ENCODE measurements at regions not wholly inside any gene's neighbourhood (a gene's known extent, or its start where the extent isn't known, plus 50 kb on each side); places are given as distances from the start of the nearest gene placed in this dataset.

DNA sequence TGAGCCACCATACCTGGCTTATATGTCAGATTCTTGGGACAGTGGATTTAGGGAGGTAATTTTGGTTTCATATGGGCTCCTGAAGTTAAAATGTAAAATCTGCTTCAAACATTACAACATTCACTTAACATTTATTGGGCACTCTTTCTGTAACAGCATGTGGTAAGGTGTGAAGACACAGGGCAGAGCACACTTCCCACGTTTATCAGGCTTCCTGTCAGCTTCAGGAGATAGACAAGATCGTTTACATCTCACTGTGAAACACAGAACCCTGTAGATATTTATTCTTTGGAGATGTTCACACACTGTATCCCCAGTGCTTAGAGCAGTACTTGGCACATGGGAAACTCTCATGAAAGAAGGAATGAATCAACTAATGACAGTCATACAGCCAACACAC lies 426.0 kb upstream of the RARB start:
- no peak for DNase-seq (ENCODE audit: low read depth)

DNA sequence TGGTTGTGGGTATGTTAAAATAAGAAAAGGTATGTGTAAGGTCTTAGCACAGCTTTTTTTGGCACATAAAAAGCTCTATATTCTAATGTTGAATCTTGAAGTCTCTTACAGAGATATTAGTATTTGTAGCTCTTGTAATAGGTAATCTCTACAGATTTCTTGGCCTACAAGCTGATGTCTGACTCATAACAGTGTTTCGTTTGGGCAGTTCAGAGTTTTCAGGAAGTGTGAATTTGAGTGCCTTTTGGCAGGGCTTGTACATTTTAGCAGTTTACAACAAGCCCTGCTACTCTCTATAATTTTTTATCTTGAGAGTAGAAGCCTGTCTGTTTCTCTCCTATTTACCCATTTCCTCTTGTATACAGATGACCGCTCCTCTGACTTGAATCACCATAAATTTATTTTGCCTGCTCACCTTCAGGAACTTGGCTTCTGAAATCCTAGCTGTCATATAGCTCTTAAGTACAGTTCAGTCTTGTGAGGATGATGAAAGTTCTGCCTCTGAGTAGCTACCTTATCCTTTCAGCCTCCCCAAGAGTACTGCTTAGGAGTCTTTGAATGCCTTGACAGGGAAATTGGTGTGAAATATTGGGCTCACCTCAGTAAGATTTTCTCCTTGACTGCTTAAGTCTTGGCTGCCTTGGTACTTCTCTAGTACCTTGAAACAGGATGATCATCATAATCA lies 419.9 kb upstream of the RARB start:
- DNase-seq (ENCODE audit: low read depth), result no peak

DNA sequence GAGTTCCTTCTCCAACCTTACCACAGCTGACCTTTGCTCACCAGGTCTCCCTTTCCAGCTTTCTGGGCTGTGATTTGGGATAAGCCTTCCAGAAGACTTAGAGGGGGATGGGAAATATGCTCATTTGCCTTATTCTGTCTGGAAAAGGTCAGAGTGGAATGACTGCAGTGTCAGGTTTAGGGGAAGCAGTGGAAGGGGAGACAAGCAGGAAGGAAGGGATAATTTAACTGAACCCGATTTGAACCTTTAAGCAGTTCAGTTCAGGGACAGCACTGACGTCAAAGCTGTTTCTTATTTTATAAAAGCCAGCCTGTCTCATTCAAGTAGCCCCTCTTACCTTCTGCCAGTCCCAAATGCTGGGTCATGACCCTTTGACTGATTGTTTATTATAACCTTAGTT lies 418.4 kb upstream of the RARB start:
- no peak for DNase-seq (ENCODE audit: low read depth)

DNA sequence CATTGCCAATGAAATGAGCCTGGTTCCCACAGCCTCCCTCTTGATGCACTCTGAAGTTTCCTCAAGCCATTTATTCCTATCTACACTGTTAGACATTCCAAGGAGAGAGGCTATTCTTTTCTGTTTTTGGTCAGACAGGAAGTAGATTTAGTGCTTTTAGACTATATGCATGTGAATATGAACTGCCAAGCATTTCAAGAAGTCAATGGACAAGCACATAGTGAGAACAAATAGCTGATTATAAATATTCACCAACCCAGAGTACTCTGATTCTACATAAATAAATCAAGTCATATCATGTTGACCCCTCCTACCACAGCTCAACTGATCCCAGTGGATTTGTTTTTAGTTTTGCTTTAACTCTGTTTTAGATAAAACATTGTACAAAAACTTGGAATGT lies 412.5 kb upstream of the RARB start:
- no peak for DNase-seq (ENCODE audit: low read depth)

DNA sequence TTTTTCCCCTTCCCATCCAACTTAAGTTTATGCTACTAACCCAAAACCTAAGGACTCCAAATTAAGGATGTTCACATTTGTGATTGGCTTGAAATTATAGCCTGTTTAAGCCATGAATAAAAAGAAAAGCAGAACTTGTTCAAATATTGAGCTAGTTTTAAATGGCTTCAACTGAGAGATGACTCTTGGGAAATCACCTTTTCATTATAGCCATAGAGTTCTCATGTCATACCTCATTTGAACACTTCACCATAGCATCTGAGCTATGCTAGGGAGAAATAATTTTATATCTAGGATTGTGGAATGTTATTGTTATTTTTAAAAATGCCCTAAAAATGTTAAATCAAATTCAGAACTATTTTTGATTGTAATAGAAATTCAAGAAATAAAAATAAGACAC lies 409.2 kb upstream of the RARB start:
- no peak for DNase-seq (ENCODE audit: low read depth)

DNA sequence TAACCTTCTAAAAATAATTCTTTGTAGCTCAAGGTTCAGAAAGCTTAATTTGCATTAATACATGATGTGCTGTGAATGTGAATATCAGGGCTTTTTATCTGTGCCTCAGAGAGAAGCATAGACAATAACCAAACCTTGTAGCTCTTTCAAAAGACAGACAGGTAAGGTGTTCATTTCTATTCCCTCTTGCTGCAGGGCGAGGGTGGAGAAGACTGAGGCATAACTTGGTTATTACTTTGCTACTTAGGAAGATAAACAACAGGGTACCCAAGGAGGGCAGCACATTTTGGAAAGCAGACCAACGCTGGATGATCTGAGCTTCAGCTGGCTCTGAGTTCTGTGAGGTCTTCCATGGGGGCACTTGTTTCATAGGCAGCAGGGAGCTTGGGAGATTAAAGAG lies 408.6 kb upstream of the RARB start:
- DNase-seq (ENCODE audit: low read depth), result no peak

DNA sequence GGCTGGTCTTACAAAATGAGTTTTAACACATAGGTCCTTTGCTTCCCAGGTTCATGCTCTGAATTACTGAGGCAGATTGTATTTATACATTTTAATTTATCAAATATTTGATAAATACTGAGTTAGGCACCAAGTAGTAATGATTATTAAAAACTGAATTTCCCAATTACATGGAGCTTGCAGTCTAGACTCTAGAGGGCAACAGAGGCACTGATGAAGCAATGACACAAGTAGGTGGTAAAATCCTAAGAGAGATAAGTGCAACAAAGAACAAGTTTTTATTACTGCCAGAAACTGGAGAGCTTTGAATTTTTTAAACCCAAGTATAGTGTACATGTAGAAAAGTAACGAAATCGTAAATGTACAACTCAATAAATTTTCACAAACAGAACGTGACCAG lies 406.2 kb upstream of the RARB start:
- no peak for DNase-seq (ENCODE audit: low read depth)

DNA sequence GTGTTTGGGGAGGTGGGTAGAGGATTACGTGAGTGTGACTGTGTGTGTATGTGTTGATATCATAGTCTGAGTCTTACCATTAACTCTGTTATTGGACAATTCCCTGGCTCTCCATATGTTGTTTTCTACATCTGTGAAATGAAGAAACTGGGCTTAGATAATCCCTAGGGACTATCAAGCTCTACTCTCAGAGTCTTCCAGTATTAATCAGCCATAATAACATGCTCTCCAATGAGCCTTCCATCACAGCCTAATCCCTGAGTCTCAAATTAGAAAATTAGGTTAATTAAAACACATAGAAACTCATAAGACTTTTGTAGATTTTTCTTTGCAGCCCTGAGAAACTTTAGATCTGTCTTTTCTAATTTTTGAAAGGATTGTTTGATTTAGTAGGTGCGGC lies 404.2 kb upstream of the RARB start:
- no peak for DNase-seq (ENCODE audit: low read depth)

DNA sequence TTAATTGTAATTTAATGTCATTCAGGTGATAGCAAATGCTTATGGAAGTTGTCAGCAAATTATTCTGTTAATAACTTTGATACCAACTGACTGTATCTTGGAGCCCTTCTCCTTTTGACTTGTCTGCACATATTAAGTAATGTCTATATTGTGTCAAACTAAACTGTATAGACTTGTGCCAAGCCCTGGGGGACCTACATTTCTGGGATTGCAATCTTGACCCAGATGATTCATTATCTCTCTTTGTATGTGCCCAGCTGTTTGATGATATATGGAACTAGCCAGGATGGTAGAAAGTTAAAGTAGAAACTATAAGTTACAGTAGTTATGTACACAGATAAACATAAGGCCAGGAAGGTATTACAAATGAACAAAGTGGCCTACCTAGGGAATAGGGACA lies 402.8 kb upstream of the RARB start:
- no peak for DNase-seq (ENCODE audit: low read depth)

DNA sequence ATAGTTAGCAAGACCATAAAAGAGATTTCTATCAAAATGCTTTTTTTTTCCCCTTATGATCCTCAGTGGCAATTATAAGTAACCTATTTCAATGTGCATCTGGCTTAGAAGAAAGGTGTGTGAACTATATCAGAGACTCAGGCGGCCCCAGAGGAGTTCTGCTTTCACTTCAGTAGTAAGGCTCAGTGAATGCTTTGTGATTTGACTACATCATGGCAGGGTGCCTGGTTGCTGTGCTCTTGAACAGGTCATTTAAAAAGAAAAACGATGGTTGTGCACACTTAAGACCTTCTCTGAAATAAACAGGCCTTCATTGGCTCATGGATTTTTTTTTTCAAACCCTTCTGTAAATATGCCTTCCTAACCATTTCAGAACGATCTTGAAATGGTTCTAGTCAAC lies 400.4 kb upstream of the RARB start:
- no peak for DNase-seq (ENCODE audit: low read depth)

DNA sequence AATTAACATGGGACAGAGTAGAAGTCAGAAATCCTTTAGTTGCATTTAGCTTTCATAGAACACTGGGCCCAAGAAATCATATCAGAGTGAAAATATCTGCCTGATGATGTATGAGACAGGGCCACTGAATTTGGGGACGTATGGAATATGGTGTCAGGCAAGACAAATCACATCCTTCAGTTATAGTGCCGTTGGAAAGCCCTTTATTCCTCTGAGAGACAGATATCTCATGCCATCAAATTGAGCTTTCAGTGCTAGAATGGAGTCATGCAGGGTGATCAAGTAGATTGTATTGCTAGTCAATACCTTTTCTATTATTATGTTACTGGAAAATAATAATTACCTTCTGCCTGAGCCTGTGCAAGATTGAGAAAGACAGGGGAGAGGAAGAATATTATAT lies 398.2 kb upstream of the RARB start:
- DNase-seq (ENCODE audit: low read depth), result no peak

DNA sequence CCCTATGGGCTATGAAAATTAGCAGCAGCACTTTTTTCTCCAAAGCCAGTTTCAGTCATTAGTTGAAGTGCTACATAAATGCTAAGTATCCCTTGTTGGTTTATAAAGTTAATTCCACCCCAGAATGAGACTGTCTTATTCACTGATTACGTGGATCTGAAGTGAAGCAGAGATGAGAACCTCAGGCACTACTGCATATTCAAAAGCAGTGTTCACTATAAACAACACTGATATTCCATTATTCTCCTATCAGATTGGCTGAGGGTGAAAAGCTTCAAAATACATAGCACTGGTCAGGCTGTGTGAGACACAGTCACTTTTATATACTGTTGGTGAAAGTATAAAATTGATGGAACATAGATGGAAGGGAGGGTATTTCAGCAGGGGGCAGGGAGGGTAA lies 395.7 kb upstream of the RARB start:
- no peak for DNase-seq (ENCODE audit: low read depth)

DNA sequence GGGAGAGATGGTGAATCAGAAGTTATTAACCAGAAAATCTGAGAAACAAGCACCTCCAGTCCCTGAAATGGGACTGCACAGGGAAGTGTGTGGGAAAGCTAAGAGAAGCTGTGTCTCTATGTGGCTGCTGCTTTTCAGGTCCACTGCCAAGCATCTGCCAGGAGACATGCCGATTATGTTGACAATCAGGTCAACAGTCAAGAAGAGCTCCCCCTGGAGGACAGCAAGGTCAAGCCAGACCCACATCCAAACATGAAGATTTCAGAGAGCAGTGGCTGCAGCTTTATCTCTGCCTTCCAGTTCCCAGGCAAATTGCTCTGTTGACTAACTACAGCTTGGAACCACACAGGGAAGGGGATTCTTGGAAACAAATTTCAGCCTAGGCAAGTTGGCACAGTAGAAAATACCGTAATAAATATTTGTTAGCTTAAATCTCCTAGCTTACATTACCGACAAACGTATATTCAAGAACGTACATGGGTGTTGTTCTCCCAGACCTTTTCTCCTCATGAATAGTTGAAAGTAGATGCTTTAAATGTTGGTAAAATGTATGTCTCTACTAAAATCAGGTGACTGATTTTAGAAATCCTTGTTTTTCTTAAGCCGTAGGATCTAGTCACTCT lies 394.5 kb upstream of the RARB start:
- DNase-seq (ENCODE audit: low read depth), result no peak

DNA sequence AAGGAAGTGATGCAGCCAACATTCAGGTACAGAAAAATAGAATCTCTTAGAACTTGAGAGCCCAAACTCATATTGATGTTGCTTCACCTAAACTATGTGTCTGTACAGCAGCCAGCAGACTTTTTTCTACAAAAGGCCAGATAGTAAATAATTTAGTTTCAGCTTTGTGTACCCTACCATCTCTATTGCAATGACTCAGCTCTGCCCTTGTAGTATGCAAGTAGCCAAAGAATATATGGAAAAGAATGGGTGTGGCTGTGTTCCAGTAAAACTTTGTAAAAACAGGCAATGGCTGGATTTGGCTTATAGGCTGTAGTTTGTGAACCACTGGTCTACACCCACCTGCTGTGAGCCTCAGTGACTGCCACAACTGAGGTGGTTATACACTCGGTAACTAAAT lies 392.5 kb upstream of the RARB start:
- no peak for DNase-seq (ENCODE audit: low read depth)

DNA sequence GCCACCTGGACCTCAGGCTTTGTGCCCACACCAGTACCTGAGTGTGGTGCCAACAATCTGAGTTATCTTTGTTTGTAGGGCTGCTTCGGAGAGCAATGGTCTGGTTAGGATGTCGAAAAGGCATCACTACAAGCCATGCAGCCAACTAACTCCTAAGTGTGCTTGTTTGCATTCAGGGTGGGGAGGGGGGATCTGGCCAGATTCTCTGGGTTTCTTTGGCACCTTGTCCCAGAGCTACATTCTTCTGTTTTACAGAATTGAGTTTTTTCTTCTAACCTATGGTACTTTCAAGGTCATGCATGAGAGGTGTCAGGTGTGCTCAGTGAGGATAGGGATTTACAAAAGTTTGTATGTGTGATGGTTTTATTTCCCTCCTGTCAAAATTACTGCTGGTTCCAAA lies 391.4 kb upstream of the RARB start:
- no peak for DNase-seq (ENCODE audit: low read depth)

DNA sequence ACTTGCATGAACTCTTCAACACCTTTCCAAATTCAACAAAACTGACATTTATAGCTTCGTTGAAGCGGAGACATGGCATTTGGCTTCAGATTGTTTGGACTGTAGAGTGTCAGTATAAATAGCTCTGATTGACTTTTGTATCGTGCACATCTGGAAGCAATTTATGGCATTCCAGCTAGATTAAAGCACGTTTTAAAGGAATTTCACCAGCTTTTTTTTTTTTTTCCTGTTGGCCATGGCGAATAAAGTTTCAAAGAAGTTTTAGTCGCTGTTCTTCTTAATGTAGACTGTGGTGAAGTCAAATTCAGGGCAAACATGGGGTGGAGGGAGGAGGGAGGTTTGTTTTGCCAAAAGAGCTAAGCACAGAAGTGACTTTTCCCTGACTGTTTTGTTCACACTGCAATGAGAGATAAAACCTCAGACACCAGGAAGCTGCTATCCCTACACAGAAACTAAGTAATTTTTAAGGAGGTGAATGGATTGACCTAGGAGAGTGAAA lies 391.0 kb upstream of the RARB start:
- DNase-seq (ENCODE audit: low read depth), result peak; percentile 51

DNA sequence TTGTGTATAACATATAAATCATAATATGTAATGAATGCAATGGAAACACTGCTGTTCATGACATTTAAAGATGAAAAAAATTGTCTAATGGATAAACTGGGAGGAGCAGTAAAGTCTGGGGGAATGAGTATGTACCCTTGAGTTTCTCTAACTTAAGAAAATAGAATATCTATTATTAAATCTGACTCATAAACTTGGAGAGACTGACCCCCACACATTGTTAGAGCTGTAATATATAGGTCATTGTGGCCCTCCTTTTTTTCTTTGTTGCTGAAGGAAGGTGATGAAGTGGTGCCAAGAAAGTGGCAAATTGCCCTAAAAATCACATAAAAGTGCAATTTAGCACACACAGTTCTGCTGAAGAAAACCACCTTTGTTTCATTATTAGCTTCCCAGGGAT lies 389.8 kb upstream of the RARB start:
- DNase-seq (ENCODE audit: low read depth), result no peak

DNA sequence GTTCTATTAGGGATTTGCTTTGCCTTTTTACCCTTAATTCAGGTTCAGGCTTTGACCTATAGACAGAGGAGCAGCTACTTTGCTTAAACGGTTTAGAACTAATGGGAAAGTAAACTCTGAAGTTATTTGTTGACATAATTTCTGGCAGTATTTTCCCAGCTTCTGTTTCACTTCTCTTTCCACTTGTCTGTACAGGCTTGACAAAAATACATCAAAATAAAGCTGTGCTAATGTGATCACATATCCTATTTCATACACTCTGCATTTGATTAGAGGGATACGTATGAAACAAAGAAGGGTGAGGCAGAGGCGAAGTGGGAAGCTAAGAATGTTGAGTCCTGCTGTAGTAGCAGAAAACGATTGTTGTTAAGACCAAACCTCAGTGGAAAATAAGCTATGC lies 389.1 kb upstream of the RARB start:
- no peak for DNase-seq (ENCODE audit: low read depth)

DNA sequence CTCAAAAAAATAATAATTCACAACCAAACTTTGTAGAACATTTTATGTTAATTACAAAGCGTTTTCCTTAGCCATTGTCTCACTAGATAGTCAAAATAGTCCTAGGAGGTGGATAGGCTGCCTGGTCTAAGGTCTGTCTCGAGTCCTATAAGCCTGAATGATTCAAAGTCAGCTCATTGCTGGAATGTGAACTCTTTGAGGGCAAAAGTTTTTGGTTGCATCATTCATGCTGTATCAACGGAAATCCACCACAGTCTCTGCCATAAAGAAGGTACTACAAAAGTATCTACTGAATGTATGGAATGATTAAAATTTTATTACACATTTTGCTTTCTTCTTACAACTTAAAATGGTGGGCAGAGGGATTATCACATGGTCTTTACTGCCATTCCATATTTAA lies 387.3 kb upstream of the RARB start:
- DNase-seq (ENCODE audit: low read depth), result no peak

DNA sequence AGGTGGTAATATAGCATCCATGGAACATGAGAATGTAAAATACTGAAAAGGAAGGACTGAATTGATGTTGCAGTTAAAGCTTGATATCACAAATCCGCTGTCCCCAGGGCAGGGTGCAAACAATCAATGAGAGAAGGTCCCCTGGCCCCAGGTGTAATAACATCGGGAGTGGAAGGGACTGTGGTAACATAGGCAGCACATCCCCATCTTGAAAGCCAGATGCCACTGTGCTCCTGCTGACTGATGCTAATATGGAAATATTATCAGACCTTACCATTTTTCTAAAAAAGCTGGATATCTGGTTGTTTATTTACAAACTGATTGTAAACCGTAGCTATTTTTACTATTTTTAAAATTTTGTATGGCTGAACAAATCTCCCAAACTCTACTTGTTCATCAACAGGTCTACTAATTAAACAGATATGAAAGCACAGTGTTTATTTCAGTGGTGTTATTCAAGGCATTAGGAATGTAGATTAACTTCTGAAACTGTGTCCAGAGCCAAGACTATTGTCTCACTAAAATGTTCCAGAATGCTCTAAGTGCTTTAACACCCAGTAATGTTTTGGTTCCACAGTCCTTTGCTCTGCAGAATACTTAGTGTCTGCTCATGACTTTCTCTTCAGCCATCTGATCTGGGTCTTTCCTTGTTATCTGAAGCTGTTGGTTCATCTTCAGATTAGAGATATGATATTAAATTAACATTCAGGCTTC lies 386.0 kb upstream of the RARB start:
- DNase-seq (ENCODE audit: low read depth), result no peak

DNA sequence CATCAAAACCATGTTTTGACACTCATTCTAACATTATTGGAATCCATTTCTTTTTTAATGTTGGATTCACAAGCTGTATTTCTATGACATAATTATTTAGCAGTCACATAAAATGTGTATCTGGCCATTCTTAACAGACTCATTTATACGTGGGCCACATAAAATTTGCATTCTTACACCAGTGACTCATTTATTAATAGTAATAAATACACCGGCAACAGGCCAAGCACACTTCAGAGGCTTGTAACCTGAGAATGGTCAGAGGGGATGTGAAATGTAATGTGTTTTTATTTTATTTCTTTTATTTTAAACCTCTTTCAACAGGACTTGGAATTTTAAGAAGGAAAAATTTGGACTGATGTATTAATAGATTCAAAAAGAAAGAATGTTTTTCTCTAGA lies 384.9 kb upstream of the RARB start:
- no peak for DNase-seq (ENCODE audit: low read depth)

DNA sequence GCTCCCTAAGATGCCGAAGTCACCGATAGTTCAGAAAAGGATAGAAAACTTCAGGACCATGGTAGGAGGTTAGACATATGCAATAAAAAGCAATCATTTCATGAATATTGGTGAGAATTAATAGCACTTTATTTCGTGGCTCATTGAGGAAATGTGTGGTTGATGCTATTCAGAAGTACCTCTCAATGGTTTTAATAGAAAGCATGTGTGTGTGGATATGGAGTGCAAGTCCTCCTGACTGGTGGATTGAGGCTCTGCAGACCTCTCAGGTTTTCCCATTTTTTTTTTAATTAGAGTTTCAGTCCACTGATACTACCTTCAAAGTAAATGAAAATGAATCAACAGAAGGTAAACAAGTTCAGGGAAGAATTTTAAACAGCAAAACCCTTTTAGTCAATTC lies 384.3 kb upstream of the RARB start:
- no peak for DNase-seq (ENCODE audit: low read depth)

Data from GM04504 (cell line).